GM12878 (cell line): ENCODE measurements at regions not wholly inside any gene's neighbourhood (a gene's known extent, or its start where the extent isn't known, plus 50 kb on each side); places are given as distances from the start of the nearest gene placed in this dataset.

Source experiments
- ATAC-seq: fragments of 200-7000 bp; cut with Tn5 transposase; 3 replicates; pipeline ENCODE4 v1.9.1; 2020; ENCODE audit warnings: mild to moderate bottlenecking, moderate library complexity
- BruUV-seq: library from RNA; stranded (reverse); fragments of 400-500 nt; replicated peaks from 2 replicates; lab custom pipeline; 2021; lab: Mats Ljungman, UMichigan
- CTCF ChIA-PET: fragments of 300-600 bp; sonication (Branson Sonifier 250); formaldehyde crosslinking; extraction: SDS; loops from one replicate; lab custom pipeline; 2021; ENCODE audit warnings: inconsistent platforms; lab: Yijun Ruan, JAX
- POLR2A ChIA-PET: fragments of 350-600 bp; formaldehyde crosslinking; extraction: SDS; loops from one replicate; lab custom pipeline; 2021; ENCODE audit warnings: inconsistent platforms; lab: Charles Lee
- RAD21 ChIA-PET: fragments of 300-600 bp; sonication (Branson Sonifier 250); formaldehyde crosslinking; loops from one replicate; lab custom pipeline; 2023; ENCODE audit warnings: antibody characterized with exemption; ENCODE audit not compliant: unreplicated experiment; lab: Charles Lee
- SMC1A ChIA-PET: fragments of 300-600 bp; sonication (Branson Sonifier 250); formaldehyde crosslinking; loops from one replicate; lab custom pipeline; 2023; ENCODE audit not compliant: unreplicated experiment, uncharacterized antibody; lab: Charles Lee
- DNase-seq: peaks from one replicate; pipeline ENCODE4 v3.0.0-alpha.2; 2011; ENCODE audit warnings: low read depth, low spot score
- FAIRE-seq: peaks from 3 replicates; lab custom pipeline; 2011; peaks lifted over from hg19 to GRCh38; lab: Jason Lieb, UNC
- H2AFZ ChIP-seq: 2 replicates; pipeline ENCODE4 v1.6.0; 2011; ENCODE audit warnings: low read depth, low read length, control low read depth; ENCODE audit not compliant: control insufficient read depth
- H3K27ac ChIP-seq: 2 replicates; pipeline ENCODE4 v1.5.1; 2011; ENCODE audit warnings: control low read depth; ENCODE audit not compliant: control insufficient read depth, insufficient read depth
- H3K27me3 ChIP-seq, 2 experiments: replicated peaks in 1 of 2; 2 replicates each; pipeline versions ENCODE4 v1.6.0 to v1.6.1; 2011; ENCODE audit warnings: low read length in 1 of 2; ENCODE audit not compliant: control insufficient read depth in 2 of 2, insufficient read depth in 2 of 2
- H3K36me3 ChIP-seq, 2 experiments: 2 replicates each; pipeline ENCODE4 v1.5.1; 2011; ENCODE audit warnings: low read length in 1 of 2; ENCODE audit not compliant: control insufficient read depth in 2 of 2, insufficient read depth in 2 of 2
- H3K4me1 ChIP-seq: 2 replicates; pipeline ENCODE4 v1.6.1; 2011; ENCODE audit warnings: mild to moderate bottlenecking, low read length, moderate library complexity, mixed read lengths; ENCODE audit not compliant: control insufficient read depth, insufficient read depth
- H3K4me2 ChIP-seq: 2 replicates; pipeline ENCODE4 v1.6.0; 2011; ENCODE audit warnings: control low read depth; ENCODE audit not compliant: control insufficient read depth, insufficient read depth
- H3K4me3 ChIP-seq: fragments of 200-600 bp; sonication (generic); 2 replicates; pipeline ENCODE4 v1.5.1; 2016
- H3K79me2 ChIP-seq: 2 replicates; pipeline ENCODE4 v1.6.0; 2011; ENCODE audit warnings: low read length; ENCODE audit not compliant: control insufficient read depth, insufficient read depth
- H3K9ac ChIP-seq: 2 replicates; pipeline ENCODE4 v1.8.0; 2011; ENCODE audit warnings: low read length, control low read depth, mixed read lengths; ENCODE audit not compliant: control insufficient read depth, insufficient read depth
- H3K9me3 ChIP-seq: replicated peaks from 3 replicates; pipeline ENCODE4 v1.5.1; 2011; ENCODE audit warnings: mild to moderate bottlenecking, low read length; ENCODE audit not compliant: control insufficient read depth, insufficient read depth
- H4K20me1 ChIP-seq: 2 replicates; pipeline ENCODE4 v1.6.0; 2011; ENCODE audit not compliant: control insufficient read depth, insufficient read depth
- ATF2 ChIP-seq: IDR thresholded peaks from 2 replicates; pipeline ENCODE4 v1.6.1; 2012; ENCODE audit warnings: low read length, inconsistent platforms
- CUX1 ChIP-seq: IDR thresholded peaks from 2 replicates; pipeline ENCODE4 v1.6.1; 2012; ENCODE audit warnings: improper control_type of control experiment, low read depth, low read length; ENCODE audit not compliant: insufficient replicate concordance
- IKZF2 ChIP-seq, 2 experiments: fragments of 450-650 bp; IDR thresholded peaks; 2 replicates each; pipeline ENCODE4 v1.6.1; 2017; ENCODE audit warnings: mild to moderate bottlenecking in 2 of 2, moderate library complexity in 2 of 2
- MYB ChIP-seq: fragments of 150-350 bp; IDR thresholded peaks from 2 replicates; pipeline ENCODE4 v1.6.1; 2014; ENCODE audit warnings: mild to moderate bottlenecking, low read depth, low read length, borderline replicate concordance
- NBN ChIP-seq: fragments of 450-650 bp; IDR thresholded peaks from 2 replicates; pipeline ENCODE4 v1.6.1; 2016
- ZBTB33 ChIP-seq: fragments of 450-650 bp; IDR thresholded peaks from 2 replicates; pipeline ENCODE4 v1.6.1; 2017; ENCODE audit warnings: mild to moderate bottlenecking
- WGBS: methylation state at CpG from one replicate; pipeline ENCODE4 v1.1.6; 2016; ENCODE audit warnings: low lambda C conversion rate; ENCODE audit not compliant: insufficient replicate concordance, insufficient coverage; ENCODE audit errors: missing lambda C conversion rate; 5-methylcytosine and 5-hydroxymethylcytosine counted together
- in situ Hi-C: fragments of 300-500 bp; cut with MboI; formaldehyde crosslinking; loops from 9 replicates; pipeline ENCODE4 v1.14.3; 2018; ENCODE audit warnings: mixed read lengths
- intact Hi-C: fragments of 100-400 bp; cut with micrococcal nuclease; formaldehyde crosslinking; loops from one replicate; pipeline ENCODE4 v1.14.2; 2022; ENCODE audit not compliant: unreplicated experiment
- TF ChIP-seq, protein P1 (sequence below): fragments of 450-650 bp; IDR thresholded peaks from 2 replicates; pipeline ENCODE4 v1.6.1; 2017; ENCODE audit warnings: mild to moderate bottlenecking, moderate library complexity
- TF ChIP-seq, protein P2 (sequence below): fragments of 450-650 bp; IDR thresholded peaks from 2 replicates; pipeline ENCODE4 v1.6.1; 2017; ENCODE audit warnings: borderline replicate concordance

GRCh38 chr2:15769676-15770547 is 170.4 kb upstream of the MYCN start:
- H4K20me1 ChIP-seq: no peaks in the 10 kb centered on the region
- no peak overlapping the region for H3K27ac ChIP-seq
- H3K4me2 ChIP-seq: no peak overlapping the region
- no peaks in the 10 kb centered on the region for H3K4me1 ChIP-seq
- ATAC-seq (no peak), FAIRE-seq (no peak), DNase-seq (no peak)
- intact Hi-C loops (no loop called here), in situ Hi-C loops (no loop called here)
- no peaks in the 10 kb centered on the region for H3K79me2 ChIP-seq
- no peak overlapping the region for H3K4me3 ChIP-seq
- CTCF ChIA-PET: no interaction called here
- POLR2A ChIA-PET: no interaction called here
- RAD21 ChIA-PET: no interaction called here
- no peaks in the 10 kb centered on the region for H3K9me3 ChIP-seq
- SMC1A ChIA-PET: no interaction called here
- no peaks in the 10 kb centered on the region for H3K36me3 ChIP-seq
- no peak overlapping the region for H3K9ac ChIP-seq
- H2AFZ ChIP-seq: no peak overlapping the region
- BruUV-seq: no TSS peak
- peaks cover 0 to 4% of the 10 kb centered on the region in 2 experiments; a peak in 2 of 4 replicates for H3K27me3 ChIP-seq
- 37% methylated on average over 13 of the region's 17 CpGs for WGBS
- TF ChIP-seq, protein P1, sequence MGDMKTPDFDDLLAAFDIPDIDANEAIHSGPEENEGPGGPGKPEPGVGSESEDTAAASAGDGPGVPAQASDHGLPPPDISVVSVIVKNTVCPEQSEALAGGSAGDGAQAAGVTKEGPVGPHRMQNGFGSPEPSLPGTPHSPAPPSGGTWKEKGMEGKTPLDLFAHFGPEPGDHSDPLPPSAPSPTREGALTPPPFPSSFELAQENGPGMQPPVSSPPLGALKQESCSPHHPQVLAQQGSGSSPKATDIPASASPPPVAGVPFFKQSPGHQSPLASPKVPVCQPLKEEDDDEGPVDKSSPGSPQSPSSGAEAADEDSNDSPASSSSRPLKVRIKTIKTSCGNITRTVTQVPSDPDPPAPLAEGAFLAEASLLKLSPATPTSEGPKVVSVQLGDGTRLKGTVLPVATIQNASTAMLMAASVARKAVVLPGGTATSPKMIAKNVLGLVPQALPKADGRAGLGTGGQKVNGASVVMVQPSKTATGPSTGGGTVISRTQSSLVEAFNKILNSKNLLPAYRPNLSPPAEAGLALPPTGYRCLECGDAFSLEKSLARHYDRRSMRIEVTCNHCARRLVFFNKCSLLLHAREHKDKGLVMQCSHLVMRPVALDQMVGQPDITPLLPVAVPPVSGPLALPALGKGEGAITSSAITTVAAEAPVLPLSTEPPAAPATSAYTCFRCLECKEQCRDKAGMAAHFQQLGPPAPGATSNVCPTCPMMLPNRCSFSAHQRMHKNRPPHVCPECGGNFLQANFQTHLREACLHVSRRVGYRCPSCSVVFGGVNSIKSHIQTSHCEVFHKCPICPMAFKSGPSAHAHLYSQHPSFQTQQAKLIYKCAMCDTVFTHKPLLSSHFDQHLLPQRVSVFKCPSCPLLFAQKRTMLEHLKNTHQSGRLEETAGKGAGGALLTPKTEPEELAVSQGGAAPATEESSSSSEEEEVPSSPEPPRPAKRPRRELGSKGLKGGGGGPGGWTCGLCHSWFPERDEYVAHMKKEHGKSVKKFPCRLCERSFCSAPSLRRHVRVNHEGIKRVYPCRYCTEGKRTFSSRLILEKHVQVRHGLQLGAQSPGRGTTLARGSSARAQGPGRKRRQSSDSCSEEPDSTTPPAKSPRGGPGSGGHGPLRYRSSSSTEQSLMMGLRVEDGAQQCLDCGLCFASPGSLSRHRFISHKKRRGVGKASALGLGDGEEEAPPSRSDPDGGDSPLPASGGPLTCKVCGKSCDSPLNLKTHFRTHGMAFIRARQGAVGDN: no peak
- TF ChIP-seq MYB: no peak
- no peak for TF ChIP-seq IKZF2 (IDR thresholded peaks at IDR 0.05)
- TF ChIP-seq ATF2: no peak
- TF ChIP-seq, protein P2, sequence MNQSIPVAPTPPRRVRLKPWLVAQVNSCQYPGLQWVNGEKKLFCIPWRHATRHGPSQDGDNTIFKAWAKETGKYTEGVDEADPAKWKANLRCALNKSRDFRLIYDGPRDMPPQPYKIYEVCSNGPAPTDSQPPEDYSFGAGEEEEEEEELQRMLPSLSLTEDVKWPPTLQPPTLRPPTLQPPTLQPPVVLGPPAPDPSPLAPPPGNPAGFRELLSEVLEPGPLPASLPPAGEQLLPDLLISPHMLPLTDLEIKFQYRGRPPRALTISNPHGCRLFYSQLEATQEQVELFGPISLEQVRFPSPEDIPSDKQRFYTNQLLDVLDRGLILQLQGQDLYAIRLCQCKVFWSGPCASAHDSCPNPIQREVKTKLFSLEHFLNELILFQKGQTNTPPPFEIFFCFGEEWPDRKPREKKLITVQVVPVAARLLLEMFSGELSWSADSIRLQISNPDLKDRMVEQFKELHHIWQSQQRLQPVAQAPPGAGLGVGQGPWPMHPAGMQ: no peak
- no peak for TF ChIP-seq NBN
- TF ChIP-seq ZBTB33: no peak
- no peak for TF ChIP-seq CUX1
